Progenitor cell of endocrine pancreas (in vitro differentiated cells): ENCODE measurements at regions not wholly inside any gene's neighbourhood (a gene's known extent, or its start where the extent isn't known, plus 50 kb on each side); places are given as distances from the start of the nearest gene placed in this dataset.

Experiments
- DNase-seq: peaks from one replicate; pipeline ENCODE4 v3.0.0; 2021; ENCODE audit warnings: low spot score; ENCODE audit not compliant: unreplicated experiment
- H3K27ac Mint-ChIP-seq: 2 replicates; pipeline ENCODE4 v1.8.0; 2021; ENCODE audit warnings: mild to moderate bottlenecking, moderate library complexity, mixed read lengths
- H3K27me3 Mint-ChIP-seq: 2 replicates; pipeline ENCODE4 v1.8.0; 2021; ENCODE audit warnings: mixed read lengths
- H3K36me3 Mint-ChIP-seq: 2 replicates; pipeline ENCODE4 v1.8.0; 2022; ENCODE audit warnings: mixed read lengths; ENCODE audit not compliant: insufficient read depth
- H3K4me1 Mint-ChIP-seq: 2 replicates; pipeline ENCODE4 v1.8.0; 2021; ENCODE audit warnings: low read depth, mixed read lengths
- H3K4me3 Mint-ChIP-seq: 2 replicates; pipeline ENCODE4 v1.8.0; 2021; ENCODE audit warnings: low read depth, mild to moderate bottlenecking, moderate library complexity, mixed read lengths
- H3K9me3 Mint-ChIP-seq: 2 replicates; pipeline ENCODE4 v1.8.0; 2021; ENCODE audit warnings: low read depth, mixed read lengths
- CTCF ChIP-seq: fragments of 200-600 bp; sonication (generic); IDR thresholded peaks from one replicate; pipeline ENCODE4 v1.5.0; 2021; ENCODE audit warnings: antibody characterized with exemption, mild to moderate bottlenecking; ENCODE audit not compliant: unreplicated experiment

- Mint-ChIP-seq H3K27ac (no peak overlapping the region), H3K4me3 (no peak overlapping the region), H3K9me3 (no peaks in the 10 kb centered on the region), H3K36me3 (no peaks in the 10 kb centered on the region), H3K27me3 (no peaks in the 10 kb centered on the region), H3K4me1 (peaks cover 20% of the 10 kb centered on the region)
- DNase-seq: no peak
- TF ChIP-seq CTCF: no peak
Observed at GRCh38 chr3:148266341-148266740, 431.4 kb upstream of the AGTR1 start.

- Mint-ChIP-seq H3K9me3 (no peaks in the 10 kb centered on the region), H3K4me1 (peaks cover 5% of the 10 kb centered on the region), H3K36me3 (no peaks in the 10 kb centered on the region), H3K27me3 (no peaks in the 10 kb centered on the region), H3K27ac (no peak overlapping the region), H3K4me3 (no peak overlapping the region)
- no peak for TF ChIP-seq CTCF
- DNase-seq: no peak
Observed at GRCh38 chr3:148269816-148270215, 427.9 kb upstream of the AGTR1 start.

- H3K4me3 Mint-ChIP-seq: no peak overlapping the region
- no peak for DNase-seq
- no peaks in the 10 kb centered on the region for H3K4me1 Mint-ChIP-seq
- H3K9me3 Mint-ChIP-seq: peaks cover 3% of the 10 kb centered on the region
- no peaks in the 10 kb centered on the region for H3K27me3 Mint-ChIP-seq
- TF ChIP-seq CTCF: no peak
- no peaks in the 10 kb centered on the region for H3K36me3 Mint-ChIP-seq
- H3K27ac Mint-ChIP-seq: no peak overlapping the region
Observed at GRCh38 chr3:148280623-148281242, 417.0 kb upstream of the AGTR1 start.

GRCh38 chr3:148289159-148289558, 408.5 kb upstream of the AGTR1 start:
- Mint-ChIP-seq H3K4me3 (no peak overlapping the region), H3K27me3 (no peaks in the 10 kb centered on the region), H3K4me1 (no peaks in the 10 kb centered on the region), H3K9me3 (no peaks in the 10 kb centered on the region), H3K36me3 (no peaks in the 10 kb centered on the region), H3K27ac (no peak overlapping the region)
- no peak for TF ChIP-seq CTCF
- DNase-seq: no peak

- Mint-ChIP-seq H3K27ac (no peak overlapping the region), H3K36me3 (no peaks in the 10 kb centered on the region), H3K4me3 (no peak overlapping the region), H3K4me1 (no peaks in the 10 kb centered on the region), H3K27me3 (no peaks in the 10 kb centered on the region), H3K9me3 (no peaks in the 10 kb centered on the region)
- no peak for TF ChIP-seq CTCF
- DNase-seq: no peak
Observed at GRCh38 chr3:148297013-148297412, 400.7 kb upstream of the AGTR1 start.
